GM19467 (cell line): ENCODE measurements at regions not wholly inside any gene's neighbourhood (a gene's known extent, or its start where the extent isn't known, plus 50 kb on each side); places are given as distances from the start of the nearest gene placed in this dataset.

Experiments used
- ATAC-seq: cut with Tn5 transposase; IDR thresholded peaks from one replicate; pipeline ENCODE4 v1.9.1; 2021; ENCODE audit warnings: mild to moderate bottlenecking, moderate library complexity; ENCODE audit not compliant: unreplicated experiment

DNA sequence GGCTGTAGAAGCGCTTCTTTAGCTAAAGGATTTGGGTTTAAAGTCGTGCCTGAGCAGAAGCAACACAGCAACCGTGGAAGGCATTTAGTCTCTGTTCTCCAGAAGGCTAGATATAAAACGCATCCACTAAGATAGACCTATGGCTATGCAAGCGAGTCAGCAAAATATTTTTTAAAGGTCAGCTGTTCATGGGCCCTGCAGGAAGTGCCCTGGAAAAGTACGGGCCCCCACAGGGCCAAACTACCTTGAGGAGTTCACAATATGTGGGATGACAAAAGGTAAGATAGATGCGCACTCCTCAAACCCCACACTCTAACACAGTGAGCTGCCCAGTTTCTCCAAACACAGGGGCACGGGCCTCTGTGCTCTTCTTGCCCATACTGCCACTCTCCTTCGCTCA is 261.6 kb downstream of the VPS13C start:
- no peak for ATAC-seq

DNA sequence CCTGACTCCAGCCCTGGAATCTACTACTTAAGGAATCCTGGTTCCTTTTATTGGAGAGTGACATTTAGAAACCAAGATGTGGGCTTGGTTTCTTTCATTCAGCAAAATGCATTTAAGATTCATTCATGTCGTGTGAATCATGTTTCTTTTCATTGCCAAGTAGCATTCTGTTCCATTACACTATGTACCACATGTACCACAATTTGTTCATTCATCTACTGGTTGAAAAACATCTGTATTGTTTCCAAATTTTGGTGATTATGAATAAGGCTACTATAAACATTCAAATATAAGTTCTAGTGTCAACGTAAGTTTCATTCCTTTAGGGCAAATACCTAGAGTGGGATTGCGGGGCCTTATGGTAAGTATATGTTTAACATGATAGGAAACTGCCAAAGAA is 264.2 kb downstream of the VPS13C start:
- no peak for ATAC-seq

DNA sequence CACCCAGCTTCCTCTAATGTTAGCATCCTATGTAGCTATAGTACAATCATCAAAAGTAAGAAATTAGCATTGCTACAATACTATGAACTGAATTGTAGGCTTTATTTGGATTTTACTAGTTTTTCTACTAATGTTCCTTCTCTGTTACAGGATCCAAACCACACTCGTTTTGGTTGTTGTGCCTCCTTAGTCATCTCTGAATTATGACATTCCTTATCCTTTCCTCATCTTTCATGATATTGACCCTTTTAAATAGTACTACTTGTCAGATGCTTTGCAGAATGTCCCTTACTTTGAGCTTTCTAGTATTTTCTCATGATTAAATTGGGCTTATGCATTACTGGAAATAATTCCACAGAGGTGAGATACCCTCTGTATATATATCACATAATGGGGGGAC is 265.4 kb downstream of the VPS13C start:
- no peak for ATAC-seq

DNA sequence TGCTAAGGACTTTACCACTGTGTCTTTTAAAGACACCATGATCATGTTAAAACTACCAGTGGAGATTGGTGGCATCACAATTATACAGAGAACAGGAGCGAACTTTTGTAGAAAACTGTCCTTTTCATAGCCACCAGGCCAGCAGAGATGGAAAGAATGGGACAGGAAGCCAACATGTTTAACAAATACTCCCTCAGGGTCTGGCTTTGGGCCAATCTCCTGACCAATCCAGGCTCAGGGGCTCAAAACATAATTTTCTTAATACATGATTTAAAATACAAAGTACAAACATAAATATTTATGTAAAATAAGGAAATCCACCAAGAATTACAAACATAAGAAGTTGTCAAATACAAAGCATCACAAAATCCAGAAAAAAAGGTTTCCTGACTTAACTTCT is 266.0 kb downstream of the VPS13C start:
- ATAC-seq, result no peak

DNA sequence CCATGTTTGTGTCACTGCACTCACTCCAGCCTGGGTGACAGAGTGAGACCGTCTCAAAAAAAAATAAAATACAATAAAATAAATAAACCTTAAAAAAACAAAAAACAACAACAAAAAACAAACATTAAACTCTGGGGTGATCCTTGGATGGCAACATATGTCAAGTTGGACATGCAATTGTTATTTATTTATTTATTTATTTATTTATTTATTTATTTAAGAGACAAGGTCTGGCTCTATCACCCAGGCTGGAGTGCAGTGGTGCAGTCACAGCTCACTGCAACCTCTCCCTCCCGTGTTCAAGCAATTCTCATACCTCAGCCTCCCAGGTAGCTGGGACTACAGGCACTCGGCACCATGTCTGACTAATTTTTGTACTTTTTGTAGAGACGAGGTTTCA is 275.5 kb downstream of the VPS13C start:
- no peak for ATAC-seq

DNA sequence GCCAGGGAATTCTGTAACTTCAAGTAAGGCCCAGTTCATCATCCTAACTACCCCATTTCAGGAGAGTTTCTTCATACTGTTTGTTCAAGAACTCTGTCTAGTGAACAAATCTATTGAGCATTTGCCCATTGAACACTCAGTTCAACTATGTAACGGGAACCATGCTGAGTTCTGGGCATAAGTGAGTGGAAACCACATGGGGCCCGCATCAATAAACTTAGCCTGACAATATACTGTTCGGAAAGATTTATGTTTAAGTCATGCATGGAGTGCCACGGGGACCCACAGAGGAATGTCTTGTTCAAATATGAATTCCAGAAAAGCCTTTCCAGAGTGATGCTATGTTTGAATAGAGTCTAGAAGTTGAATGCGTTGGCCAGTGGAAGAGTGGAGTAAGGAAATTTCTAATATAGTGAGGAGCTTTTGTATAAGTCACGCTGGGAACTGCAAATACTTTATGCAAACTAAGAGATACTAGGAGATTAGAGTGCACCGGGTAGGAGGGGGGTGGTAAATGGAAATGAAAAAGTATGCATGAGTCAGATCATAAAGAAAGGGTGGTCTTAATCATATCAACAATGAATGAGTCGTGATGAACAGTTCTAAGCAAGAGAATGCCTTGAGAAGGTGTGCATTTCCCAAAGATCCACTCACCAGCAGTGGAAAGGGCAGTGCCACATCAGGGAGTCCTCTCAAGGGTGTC is 279.8 kb downstream of the VPS13C start:
- ATAC-seq, result no peak

DNA sequence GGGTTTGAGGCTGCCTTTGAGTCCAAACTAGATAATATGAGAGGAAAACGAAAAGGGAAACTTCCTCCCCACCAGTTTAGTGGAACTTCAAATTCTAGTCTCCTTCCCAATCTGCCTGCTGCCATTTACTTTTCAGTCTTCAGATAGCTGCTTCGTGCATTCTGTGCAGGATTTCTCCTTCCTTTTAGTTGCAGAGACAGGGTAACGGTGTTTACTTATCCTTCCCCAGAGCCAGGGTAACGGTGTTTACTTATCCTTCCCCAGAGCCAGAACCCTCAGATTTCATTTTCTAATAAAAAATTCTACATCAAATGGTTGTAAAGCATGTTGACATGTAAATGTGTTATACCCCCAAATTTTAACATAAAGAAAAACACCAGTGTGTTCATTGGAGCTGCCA is 282.6 kb downstream of the VPS13C start:
- no peak for ATAC-seq

DNA sequence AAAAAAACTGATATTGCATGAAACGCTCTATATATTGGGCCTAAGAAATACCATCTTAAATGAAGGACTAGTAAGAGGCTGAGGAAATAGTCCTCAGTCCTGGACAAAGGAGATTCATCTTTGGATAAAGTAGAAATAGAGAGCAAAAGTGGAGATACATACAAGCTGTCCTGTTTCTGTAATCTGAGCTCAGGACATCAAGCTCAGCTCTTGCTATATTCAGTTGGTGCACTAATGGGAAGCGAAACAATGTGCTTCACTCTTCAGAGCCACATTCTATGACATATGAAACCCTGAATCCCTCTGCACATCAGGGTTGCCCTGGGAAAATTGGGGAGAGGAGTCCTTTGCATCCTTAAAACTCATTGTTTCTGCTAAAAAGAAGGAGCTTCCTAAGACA is 290.7 kb downstream of the VPS13C start:
- no peak for ATAC-seq

DNA sequence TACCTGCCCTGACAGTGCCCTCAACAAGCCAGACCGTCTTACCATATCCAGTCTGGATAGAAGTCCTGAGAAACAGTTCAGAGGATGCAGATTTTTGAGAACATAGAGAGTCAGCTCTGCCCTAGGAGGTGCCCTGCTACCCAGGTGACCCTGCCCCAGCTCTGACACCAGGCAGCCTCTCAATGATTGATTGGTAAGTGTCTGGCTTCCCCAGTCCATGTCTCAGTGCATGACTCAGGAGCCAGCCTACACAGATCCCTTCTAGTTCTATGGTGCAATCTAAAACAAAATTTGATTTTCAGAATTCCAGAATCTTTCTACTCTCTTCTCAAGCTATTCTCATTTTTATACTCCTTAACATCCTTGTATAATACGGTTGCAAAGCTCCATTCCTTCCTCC is 292.1 kb downstream of the VPS13C start:
- no peak for ATAC-seq

DNA sequence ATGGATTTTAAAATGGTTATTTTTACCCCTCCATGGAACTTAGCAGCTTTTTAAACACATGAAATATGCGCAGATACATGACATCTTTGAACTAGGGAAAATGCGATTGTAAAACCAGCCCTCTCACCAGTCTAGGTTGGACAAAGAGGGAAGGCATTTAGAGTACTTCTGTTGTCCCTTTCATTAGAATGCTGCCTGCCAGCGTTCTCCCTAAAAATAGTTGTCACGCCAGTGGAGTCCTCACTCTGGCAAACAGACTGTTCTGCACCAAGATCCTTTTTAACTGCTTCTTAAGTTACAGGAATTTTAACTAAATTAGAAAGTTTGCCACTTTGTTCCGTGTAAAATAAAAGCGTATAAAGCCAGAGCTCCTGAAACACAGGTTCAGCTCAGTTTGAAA is 295.3 kb downstream of the VPS13C start:
- ATAC-seq, result no peak

DNA sequence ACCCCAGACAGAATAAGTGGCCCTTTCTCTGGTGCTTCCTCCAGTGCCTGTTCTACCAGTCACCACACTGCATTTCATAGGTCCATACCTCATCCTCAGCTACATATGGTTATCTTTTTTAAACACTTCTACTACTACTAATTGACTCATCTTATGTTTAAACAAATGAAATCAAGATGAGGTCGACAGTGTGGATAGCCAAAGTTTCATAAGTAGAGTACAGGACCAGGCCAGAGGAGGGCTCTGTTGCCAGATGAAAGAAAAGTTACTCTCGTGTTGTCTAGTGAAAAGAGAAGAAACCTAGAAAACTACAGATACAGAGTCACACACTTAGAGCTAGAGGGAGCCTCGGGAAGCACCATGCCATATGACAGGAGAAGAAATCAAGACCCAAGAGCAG is 296.1 kb downstream of the VPS13C start:
- no peak for ATAC-seq

DNA sequence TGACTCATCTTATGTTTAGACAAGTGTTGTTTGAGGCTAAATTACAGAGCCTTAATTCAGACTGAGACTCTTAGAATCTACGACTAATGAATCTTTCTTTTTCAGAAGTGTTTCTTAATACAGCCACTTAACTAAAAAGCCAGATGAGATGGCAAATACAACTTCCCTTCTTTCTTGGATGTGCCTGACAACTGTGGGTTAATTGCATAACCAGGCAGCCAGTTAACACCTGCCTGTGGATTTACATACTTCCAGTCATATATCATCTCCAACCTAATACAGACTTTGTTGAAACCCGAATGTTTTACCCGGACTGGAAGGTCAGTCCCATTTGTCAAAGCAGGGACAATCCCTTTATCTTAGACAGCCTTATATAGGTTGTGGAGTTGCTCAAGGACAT is 297.6 kb downstream of the VPS13C start:
- no peak for ATAC-seq

DNA sequence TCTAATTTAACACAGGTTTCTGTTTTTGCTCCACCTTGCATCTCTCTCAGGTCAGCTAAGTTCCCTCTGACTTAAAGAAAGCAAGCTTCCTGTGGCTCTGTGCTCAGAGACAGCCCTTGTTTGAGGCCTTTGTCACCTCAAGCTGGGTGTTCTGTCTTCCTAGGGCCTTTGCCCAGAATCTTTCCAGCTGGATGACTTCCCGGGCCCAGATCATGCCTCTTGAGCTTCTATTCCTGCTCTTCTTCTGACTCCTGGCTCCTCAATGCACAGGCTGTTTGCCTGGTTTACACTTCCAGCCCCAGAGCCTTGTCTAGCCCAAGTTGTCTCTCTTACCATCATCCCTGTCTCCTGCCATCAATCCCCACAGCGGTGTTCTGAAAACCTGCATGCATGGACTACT is 300.6 kb downstream of the VPS13C start:
- ATAC-seq, result no peak

DNA sequence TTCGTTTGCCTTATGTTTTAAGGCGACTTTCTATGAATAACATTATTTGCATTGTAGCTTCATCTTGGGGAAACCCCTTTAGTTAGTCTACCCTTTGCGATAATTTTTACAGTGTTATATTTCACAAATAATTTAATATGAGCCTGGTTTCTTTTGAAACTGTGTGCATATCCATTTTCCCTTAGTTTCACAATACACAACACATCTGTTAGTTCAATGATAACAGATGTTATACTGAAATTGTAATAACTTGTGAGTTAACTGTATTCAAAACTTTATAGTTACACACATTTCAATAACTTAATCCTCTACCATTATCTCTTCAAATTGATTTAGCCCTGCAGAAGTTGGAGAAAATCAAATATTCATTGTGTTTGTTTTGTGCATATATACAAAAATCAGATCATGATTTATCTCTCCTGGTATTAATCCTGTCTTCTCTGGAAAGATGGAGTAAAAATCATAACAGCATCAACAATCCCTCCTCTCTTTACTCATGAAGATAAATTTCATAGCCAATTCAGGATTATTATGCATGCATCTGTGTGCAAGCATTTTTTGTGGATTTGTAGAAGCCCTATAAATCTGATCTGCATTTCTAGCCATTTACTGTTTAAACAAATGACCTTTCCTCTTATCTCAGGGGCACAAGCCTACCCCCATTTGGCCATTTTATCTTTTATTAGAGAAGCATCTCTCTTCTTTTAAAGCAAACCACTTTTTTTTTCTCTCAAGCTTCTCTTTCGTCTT is 304.0 kb downstream of the VPS13C start:
- ATAC-seq, result no peak

DNA sequence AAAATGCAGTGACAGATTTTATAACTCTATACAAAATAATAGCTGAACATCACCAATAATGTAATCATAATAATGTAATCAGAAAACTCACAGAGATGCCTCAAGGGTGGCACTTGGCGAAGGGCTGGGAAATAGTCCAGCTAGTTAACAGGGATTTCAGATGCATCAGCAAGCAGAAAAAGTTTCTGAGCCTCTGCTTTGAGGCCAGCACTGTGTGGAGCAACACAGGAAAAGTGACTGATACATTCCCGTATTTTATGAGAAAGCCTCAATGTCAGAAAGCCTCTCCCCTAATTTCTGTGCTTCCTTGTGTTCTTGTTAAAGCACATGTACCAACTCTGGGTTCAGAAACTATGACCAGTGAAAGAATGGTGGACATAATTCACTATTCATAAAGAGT is 304.8 kb downstream of the VPS13C start:
- no peak for ATAC-seq

DNA sequence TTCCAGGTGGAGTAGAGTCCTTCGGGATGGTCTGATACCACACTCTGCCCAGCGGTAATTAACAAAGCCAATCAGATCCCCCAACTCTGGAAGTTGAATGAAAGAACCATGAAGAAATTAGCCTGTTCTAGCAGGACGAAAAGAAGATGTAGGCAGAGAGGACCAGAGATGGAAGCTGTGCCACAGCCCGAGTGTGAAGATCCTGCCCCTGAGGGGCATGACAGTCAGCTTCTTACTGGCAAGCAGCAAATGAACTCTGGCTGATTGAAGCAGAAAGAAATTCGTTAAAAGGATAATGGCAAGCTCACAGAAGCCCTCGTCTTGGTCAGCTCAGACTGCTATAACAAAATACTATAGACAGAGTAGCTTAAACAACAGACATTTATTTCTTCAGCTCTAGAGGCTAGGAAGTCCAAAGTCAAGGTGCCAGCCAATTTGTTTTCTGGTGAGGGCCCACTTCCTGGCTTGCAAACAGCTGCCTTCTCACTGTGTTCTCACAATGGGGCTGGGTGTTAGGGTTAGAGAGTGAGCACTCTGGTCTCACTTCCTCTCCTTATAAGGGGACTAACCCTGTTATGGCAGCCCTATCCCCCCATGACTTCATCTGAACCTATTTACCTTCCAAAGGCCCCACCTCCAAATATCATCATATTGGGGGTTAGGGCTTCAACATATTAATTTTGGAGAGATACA is 307.1 kb downstream of the VPS13C start:
- no peak for ATAC-seq

DNA sequence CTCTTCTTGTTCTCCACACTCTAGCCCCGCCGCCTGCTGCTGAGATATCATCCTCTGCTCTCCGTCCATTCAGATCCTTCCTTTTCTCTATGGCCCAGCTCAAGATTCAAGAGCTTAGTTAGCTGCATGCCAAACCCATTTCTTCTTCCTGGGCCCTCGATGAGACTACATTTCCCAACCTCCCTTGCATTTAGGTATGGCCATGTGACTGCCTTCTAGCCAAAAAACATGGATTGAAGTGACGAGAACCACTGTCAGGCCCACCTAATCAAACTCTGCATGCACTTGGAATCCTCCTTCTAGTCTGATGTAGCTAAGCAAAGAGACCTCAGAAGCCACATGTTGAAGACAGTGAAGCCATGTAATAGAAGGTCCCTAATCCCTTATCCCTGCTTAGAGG is 308.2 kb downstream of the VPS13C start:
- no peak for ATAC-seq

DNA sequence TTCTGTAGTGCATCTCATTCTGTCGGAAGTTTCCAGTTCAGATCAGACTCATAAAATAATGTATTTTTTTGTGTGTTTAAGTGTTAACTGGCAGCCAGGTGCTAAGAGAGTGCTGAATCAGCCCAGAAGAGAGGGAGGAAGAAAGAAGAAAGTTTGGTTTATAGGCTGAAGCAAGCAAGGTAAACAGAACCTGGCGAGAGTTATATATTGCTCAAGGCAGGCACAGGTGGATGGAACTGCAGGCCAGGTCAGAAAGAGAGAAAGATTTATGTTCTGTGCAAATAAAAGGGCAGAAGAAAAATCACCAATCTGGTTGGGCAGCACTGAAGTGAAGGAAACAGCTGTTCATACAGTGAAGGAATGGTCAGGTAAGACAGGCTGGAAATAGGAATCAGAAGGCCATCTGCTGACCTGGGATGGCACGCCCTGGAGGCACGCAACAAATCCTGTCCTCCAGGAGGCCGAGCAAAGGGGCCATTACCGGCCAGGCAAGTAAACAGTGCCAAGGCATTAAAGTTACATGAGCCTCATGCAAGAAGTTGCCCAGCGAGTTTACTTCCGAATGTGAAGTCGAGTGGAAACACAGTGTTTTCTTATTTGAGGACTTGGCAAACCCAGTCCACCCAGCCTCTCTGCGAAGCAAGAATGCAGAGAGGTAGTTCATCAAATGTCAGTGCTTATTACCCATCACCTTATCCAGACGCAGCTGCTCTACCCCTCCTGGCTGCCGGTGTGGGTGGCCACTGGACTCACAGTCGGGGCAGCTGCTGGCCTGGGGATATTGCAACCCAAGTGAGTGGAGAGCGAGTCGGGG is 309.8 kb downstream of the VPS13C start:
- ATAC-seq, result no peak

DNA sequence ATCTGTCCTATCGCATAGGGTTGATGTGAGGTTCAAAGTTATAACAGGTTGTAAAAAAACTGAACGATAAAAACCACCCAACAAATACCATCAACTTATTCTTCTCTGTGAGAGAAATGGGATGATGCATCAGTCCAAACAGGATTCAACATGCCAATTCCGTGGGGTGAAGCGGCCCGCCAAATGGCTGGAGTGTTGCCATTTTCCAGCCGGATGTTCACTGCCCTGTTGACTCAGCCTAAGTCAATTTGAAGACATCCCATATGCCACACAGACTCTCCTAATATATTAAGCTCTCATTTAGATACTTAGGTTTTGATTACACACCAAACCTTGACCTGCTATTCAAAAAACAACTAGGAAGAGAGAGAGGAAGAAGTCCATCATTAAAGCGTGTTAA is 311.1 kb downstream of the VPS13C start:
- no peak for ATAC-seq

DNA sequence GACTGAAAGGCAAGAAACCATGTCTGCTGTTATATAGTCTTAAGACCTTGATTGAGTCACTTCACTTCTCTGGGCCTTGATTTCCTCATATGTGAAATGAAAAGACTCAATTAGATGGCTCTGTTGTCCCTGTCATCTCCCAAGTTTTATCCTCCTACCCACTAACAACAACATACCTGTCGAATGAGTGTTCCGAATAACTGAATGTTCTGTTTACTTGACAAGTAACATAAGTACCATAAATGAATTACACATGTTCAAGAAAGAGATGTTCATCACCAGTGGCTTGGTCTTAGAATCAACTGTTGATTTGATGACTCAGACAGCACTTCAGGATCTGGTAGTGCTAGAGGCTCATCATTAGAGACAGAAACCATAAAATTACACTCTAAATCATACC is 311.7 kb downstream of the VPS13C start:
- no peak for ATAC-seq

DNA sequence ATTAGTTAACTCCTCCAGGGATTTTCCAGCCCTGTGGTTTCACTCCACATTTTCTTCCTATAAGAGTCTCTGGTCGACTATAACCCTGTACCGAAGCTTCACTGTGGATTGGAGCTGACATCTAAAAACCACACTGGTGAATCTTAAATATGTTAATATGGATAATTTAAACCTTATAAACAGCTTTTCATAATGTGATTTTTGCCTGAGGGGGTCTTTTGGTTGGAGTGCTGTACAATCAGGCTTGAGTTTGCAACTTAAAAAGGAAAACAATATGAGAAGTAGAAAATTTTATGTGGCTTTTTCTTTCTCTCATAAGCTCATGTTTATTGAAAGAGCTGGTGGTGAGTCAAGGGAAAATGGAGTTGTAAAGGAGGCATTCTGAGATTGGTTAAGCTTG is 313.7 kb downstream of the VPS13C start:
- no peak for ATAC-seq
